ENCODE measurements at regions not wholly inside any gene's neighbourhood (a gene's known extent, or its start where the extent isn't known, plus 50 kb on each side); places are given as distances from the start of the nearest gene placed in this dataset.

GRCh38 chr2:208890486-208890885, 483.9 kb downstream of the PTH2R start:
- no peak for TF ChIP-seq CTCF (conservative IDR thresholded peaks at IDR 0.05; ENCODE audit: low read depth in 2 of 2)
- TF ChIP-seq EZH2 (IDR thresholded peaks at IDR 0.05; ENCODE audit: low read depth, unreplicated experiment) = no peak
- no peak for TF ChIP-seq NANOG (IDR thresholded peaks at IDR 0.05; ENCODE audit: borderline replicate concordance)
- no peak for TF ChIP-seq POLR2AphosphoS5 (IDR thresholded peaks at IDR 0.05; ENCODE audit: low read depth)
- TF ChIP-seq EZH2phosphoT487 (IDR thresholded peaks at IDR 0.05; ENCODE audit: unreplicated experiment) = no peak
